PFSK-1 (cell line): ENCODE measurements at regions not wholly inside any gene's neighbourhood (a gene's known extent, or its start where the extent isn't known, plus 50 kb on each side); places are given as distances from the start of the nearest gene placed in this dataset.

ENCODE experiments used
- FOXP2 ChIP-seq: optimal IDR thresholded peaks from 2 replicates; pipeline ENCODE3; 2011; ENCODE audit warnings: borderline replicate concordance, control low read depth, inconsistent platforms; ENCODE audit not compliant: insufficient read depth; ENCODE audit errors: extremely low read length, extremely low read depth
- POLR2AphosphoS5 ChIP-seq: IDR thresholded peaks from 2 replicates; pipeline ENCODE4 v1.6.1; 2012; ENCODE audit warnings: low read depth, mild to moderate bottlenecking, control low read depth, low read length, moderate library complexity
- SIN3A ChIP-seq: IDR thresholded peaks from 2 replicates; pipeline ENCODE4 v1.6.1; 2012; ENCODE audit warnings: mild to moderate bottlenecking, low read length, moderate library complexity, borderline replicate concordance; ENCODE audit not compliant: insufficient read depth
- TAF1 ChIP-seq: IDR thresholded peaks from 2 replicates; pipeline ENCODE4 v1.6.1; 2012; ENCODE audit warnings: low read length, control low read depth, borderline replicate concordance; ENCODE audit not compliant: insufficient read depth
- TF ChIP-seq, protein P1 (sequence below), 2 experiments: IDR thresholded peaks; 2 replicates each; pipeline versions ENCODE4 v1.6.1 to v1.8.0; 2011 to 2012; ENCODE audit warnings: low read depth in 2 of 2, low read length in 2 of 2, control low read depth in 1 of 2, inconsistent platforms in 1 of 2, mild to moderate bottlenecking in 1 of 2, moderate library complexity in 1 of 2; ENCODE audit not compliant: insufficient read depth in 1 of 2

DNA sequence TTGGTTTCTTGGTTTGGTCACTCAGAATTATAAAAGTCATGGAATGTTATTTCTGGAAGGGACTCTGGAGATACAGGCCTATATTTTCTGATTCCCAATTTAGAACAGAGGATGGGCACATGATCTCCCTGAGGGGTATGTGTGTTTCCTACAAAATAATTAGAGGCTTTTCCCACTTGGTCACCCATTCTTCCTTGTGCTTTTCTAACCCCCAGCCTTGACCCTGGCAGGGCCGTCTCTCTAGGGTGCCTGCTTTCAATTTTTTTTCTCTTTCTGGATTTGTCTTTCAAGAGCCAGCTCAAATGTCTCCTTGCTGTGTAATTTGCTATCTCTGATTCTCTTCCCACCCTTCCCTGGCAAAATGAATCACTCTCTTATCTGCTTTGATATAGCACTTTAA is 131.9 kb downstream of the HLX start:
- TF ChIP-seq TAF1: no peak
- TF ChIP-seq, protein P1, sequence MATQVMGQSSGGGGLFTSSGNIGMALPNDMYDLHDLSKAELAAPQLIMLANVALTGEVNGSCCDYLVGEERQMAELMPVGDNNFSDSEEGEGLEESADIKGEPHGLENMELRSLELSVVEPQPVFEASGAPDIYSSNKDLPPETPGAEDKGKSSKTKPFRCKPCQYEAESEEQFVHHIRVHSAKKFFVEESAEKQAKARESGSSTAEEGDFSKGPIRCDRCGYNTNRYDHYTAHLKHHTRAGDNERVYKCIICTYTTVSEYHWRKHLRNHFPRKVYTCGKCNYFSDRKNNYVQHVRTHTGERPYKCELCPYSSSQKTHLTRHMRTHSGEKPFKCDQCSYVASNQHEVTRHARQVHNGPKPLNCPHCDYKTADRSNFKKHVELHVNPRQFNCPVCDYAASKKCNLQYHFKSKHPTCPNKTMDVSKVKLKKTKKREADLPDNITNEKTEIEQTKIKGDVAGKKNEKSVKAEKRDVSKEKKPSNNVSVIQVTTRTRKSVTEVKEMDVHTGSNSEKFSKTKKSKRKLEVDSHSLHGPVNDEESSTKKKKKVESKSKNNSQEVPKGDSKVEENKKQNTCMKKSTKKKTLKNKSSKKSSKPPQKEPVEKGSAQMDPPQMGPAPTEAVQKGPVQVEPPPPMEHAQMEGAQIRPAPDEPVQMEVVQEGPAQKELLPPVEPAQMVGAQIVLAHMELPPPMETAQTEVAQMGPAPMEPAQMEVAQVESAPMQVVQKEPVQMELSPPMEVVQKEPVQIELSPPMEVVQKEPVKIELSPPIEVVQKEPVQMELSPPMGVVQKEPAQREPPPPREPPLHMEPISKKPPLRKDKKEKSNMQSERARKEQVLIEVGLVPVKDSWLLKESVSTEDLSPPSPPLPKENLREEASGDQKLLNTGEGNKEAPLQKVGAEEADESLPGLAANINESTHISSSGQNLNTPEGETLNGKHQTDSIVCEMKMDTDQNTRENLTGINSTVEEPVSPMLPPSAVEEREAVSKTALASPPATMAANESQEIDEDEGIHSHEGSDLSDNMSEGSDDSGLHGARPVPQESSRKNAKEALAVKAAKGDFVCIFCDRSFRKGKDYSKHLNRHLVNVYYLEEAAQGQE (IDR thresholded peaks at IDR 0.05; ENCODE audit: insufficient read depth in 1 of 2, low read depth in 2 of 2, low read length in 2 of 2): no peak
- TF ChIP-seq FOXP2: no peak
- no peak for TF ChIP-seq POLR2AphosphoS5
- TF ChIP-seq SIN3A: no peak

DNA sequence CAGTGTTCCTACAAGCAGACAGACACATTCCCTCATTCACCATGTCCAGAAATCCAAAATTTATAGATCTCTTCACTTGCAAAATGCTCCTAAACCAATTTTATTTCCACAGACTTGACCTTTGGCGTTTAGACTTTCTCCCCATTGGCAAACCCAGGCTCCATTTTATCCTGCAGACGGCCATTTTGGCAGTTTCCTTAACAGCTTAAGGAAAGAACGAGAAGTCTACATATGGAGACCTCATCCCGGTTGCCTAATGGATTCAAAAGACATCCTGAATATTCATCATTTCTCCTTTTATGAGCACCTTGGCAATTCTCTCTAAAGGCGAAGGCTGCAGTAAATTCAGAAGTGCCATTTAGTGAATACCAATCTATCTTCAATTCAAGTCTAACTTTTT is 132.9 kb downstream of the HLX start:
- no peak for TF ChIP-seq POLR2AphosphoS5
- no peak for TF ChIP-seq TAF1
- no peak for TF ChIP-seq FOXP2
- no peak for TF ChIP-seq SIN3A
- TF ChIP-seq, protein P1 (IDR thresholded peaks at IDR 0.05; ENCODE audit: insufficient read depth in 1 of 2, low read depth in 2 of 2, low read length in 2 of 2): no peak

DNA sequence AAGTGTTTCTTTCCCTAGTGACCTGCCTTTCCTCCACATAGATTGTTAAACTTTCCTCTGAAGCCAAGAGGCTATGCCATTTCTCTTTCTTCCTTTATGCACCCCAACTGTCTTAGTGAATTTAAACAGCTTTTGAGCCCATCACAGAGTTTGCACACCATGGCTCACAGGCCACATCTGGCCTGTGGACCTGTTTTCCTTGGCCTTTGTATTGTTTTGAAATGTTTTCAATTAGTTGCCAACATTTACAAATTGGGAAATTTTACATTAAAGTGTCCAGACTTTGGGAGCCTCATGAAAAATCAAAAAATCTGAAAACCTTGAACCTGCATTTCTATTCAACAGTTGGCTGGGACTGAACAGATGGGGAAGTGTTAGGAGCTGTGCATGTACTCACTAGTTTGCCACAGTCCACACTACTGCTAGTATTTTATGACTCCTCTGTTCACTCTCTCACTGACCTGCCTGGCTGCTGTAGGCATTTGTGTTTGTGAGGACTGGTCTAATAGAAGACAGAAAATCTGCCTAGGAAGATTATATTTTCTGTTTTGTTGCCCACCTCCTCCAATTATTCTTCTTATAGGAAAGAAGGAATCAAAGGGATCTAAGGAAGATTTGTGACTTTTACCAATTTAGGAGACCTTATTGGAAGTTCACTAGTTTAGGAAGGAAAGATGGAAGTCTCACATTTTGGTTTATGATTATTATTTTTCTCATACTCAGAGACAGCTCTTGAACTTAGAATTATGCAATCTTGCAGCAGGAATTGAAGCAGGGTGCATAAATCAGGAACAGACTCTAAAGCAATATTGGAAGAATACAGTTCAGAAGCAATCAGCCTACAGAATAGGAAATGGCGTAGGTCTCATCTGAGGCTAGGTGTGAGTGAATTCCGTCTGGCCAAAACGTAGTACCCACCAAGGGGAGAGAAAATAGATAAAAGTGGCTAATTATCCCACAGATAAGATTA is 134.7 kb downstream of the HLX start:
- no peak for TF ChIP-seq FOXP2
- TF ChIP-seq POLR2AphosphoS5: no peak
- TF ChIP-seq, protein P1 (IDR thresholded peaks at IDR 0.05; ENCODE audit: insufficient read depth in 1 of 2, low read depth in 2 of 2, low read length in 2 of 2): no peak
- no peak for TF ChIP-seq SIN3A
- TF ChIP-seq TAF1: no peak

DNA sequence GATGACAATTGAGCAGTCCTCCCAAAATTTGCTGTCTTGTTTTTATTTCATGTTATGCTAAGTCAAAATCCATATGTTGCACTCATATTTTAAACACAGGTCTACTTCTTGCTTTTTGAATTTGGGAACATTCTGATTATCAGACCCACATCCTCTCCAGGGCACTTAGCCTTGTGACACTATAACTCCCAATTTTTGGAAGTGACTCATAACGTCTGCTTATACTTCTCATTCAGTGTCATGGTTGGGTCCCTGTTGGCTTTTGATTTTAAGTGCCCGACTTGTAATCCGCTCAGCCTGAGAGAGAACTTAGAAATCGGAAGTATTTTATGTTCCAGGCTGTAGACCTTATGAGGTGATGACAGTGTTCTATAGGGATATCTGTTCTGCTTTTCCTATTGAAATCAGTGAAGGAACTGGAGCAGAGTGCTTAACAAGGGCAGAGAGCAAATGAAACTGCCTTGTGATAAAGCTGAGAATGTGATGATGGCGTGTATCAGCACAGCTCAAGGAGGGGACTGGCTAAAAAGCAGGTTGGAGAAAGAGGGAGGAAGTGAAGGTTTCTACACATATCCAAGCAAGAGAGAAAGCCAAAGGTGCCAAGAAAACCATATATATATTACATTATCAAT is 136.0 kb downstream of the HLX start:
- TF ChIP-seq TAF1: no peak
- TF ChIP-seq, protein P1 (IDR thresholded peaks at IDR 0.05; ENCODE audit: insufficient read depth in 1 of 2, low read depth in 2 of 2, low read length in 2 of 2): no peak
- TF ChIP-seq POLR2AphosphoS5: no peak
- TF ChIP-seq SIN3A: no peak
- no peak for TF ChIP-seq FOXP2
